Endometrium (tissue), 2 donors: ENCODE measurements at regions not wholly inside any gene's neighbourhood (a gene's known extent, or its start where the extent isn't known, plus 50 kb on each side); places are given as distances from the start of the nearest gene placed in this dataset.
"Not testable (repeated sequence)": the region's sequence is repeated elsewhere in the genome, so short reads cannot be mapped to it uniquely, and the experiment has no call there.

ENCODE experiments used
- FAIRE-seq: peaks from 2 replicates; lab custom pipeline; 2012; peaks lifted over from hg19 to GRCh38; lab: Jason Lieb, UNC
- donor health status: control.
- donor health status: control.

GRCh38 chr7:125834421-125834820, 904.8 kb upstream of the POT1 start:
- no peak for FAIRE-seq

- no peak for FAIRE-seq
Measured at GRCh38 chr7:125833839-125834238, 904.2 kb upstream of the POT1 start.

- no peak for FAIRE-seq
Measured at GRCh38 chr7:125830743-125831142, 901.1 kb upstream of the POT1 start.

GRCh38 chr7:125828153-125828700, 898.6 kb upstream of the POT1 start:
- FAIRE-seq, result no peak

- no peak for FAIRE-seq
Measured at GRCh38 chr7:125823538-125823937, 893.9 kb upstream of the POT1 start.

- no peak for FAIRE-seq
Measured at GRCh38 chr7:125820495-125820894, 890.9 kb upstream of the POT1 start.

GRCh38 chr7:125814100-125814499, 884.5 kb upstream of the POT1 start:
- FAIRE-seq, result no peak

GRCh38 chr7:125806491-125806890, 876.9 kb upstream of the POT1 start:
- FAIRE-seq, result not testable (repeated sequence)

GRCh38 chr7:125804273-125804672, 874.6 kb upstream of the POT1 start:
- FAIRE-seq, result no peak

GRCh38 chr7:125780153-125780552, 850.5 kb upstream of the POT1 start:
- FAIRE-seq, result no peak

- FAIRE-seq, result no peak
Measured at GRCh38 chr7:125775317-125775716, 845.7 kb upstream of the POT1 start.

GRCh38 chr7:125773113-125773785, 843.6 kb upstream of the POT1 start:
- no peak for FAIRE-seq

GRCh38 chr7:125747966-125748365, 818.3 kb upstream of the POT1 start:
- no peak for FAIRE-seq

- no peak for FAIRE-seq
Measured at GRCh38 chr7:125746510-125746909, 816.9 kb upstream of the POT1 start.

- FAIRE-seq, result no peak
Measured at GRCh38 chr7:125727215-125727614, 797.6 kb upstream of the POT1 start.

GRCh38 chr7:125695626-125696025, 766.0 kb upstream of the POT1 start:
- no peak for FAIRE-seq

GRCh38 chr7:125683156-125683555, 753.5 kb upstream of the POT1 start:
- FAIRE-seq, result no peak

GRCh38 chr7:125681508-125681907, 751.9 kb upstream of the POT1 start:
- FAIRE-seq, result no peak

- FAIRE-seq, result no peak
Measured at GRCh38 chr7:125678771-125679170, 749.1 kb upstream of the POT1 start.

GRCh38 chr7:125675640-125676039, 746.0 kb upstream of the POT1 start:
- no peak for FAIRE-seq

- FAIRE-seq, result no peak
Measured at GRCh38 chr7:125675169-125675568, 745.5 kb upstream of the POT1 start.

- no peak for FAIRE-seq
Measured at GRCh38 chr7:125670926-125671572, 741.4 kb upstream of the POT1 start.

- no peak for FAIRE-seq
Measured at GRCh38 chr7:125668321-125668993, 738.8 kb upstream of the POT1 start.
